ENCODE measurements at regions not wholly inside any gene's neighbourhood (a gene's known extent, or its start where the extent isn't known, plus 50 kb on each side); places are given as distances from the start of the nearest gene placed in this dataset.

- DNase-seq, result no peak
- H3K27ac Mint-ChIP-seq, result no peak overlapping the region
- intact Hi-C loops (cut with micrococcal nuclease), result no loop called here
- no peaks in the 10 kb centered on the region for H3K4me1 Mint-ChIP-seq
- no peak for TF ChIP-seq CTCF (IDR thresholded peaks at IDR 0.05)
- no peak for ATAC-seq (ENCODE audit: low read depth)
- no peaks in the 10 kb centered on the region for H3K9me3 Mint-ChIP-seq
- ChIA-PET POLR2A (no interaction called here), CTCF (no interaction called here)
- H3K27me3 Mint-ChIP-seq, result peaks cover 2% of the 10 kb centered on the region
- no peaks in the 10 kb centered on the region for H3K36me3 Mint-ChIP-seq (ENCODE audit: low read depth)
- H3K4me3 Mint-ChIP-seq, result no peak overlapping the region
These were observed 91.8 kb downstream of the HRH4 start for GRCh38 chr18:24552218-24552617.

GRCh38 chr18:24553571-24554285, 93.3 kb downstream of the HRH4 start:
- intact Hi-C loops (cut with micrococcal nuclease), result no loop called here
- ATAC-seq (ENCODE audit: low read depth) (no peak), DNase-seq (no peak)
- Mint-ChIP-seq H3K4me3 (no peak overlapping the region), H3K9me3 (no peaks in the 10 kb centered on the region), H3K27me3 (peaks cover 2% of the 10 kb centered on the region), H3K4me1 (no peaks in the 10 kb centered on the region), H3K36me3 (ENCODE audit: low read depth) (no peaks in the 10 kb centered on the region), H3K27ac (no peak overlapping the region)
- CTCF ChIA-PET, result no interaction called here
- TF ChIP-seq CTCF (IDR thresholded peaks at IDR 0.05), result no peak
- POLR2A ChIA-PET, result no interaction called here

- Mint-ChIP-seq H3K27ac (no peak overlapping the region), H3K36me3 (ENCODE audit: low read depth) (no peaks in the 10 kb centered on the region), H3K4me3 (no peak overlapping the region), H3K4me1 (no peaks in the 10 kb centered on the region), H3K27me3 (peaks cover 2% of the 10 kb centered on the region), H3K9me3 (no peaks in the 10 kb centered on the region)
- POLR2A ChIA-PET, result no interaction called here
- DNase-seq (no peak), ATAC-seq (ENCODE audit: low read depth) (no peak)
- CTCF ChIA-PET, result no interaction called here
- TF ChIP-seq CTCF (IDR thresholded peaks at IDR 0.05), result no peak
- intact Hi-C loops (cut with micrococcal nuclease), result no loop called here
These were observed 98.0 kb downstream of the HRH4 start for GRCh38 chr18:24558403-24558802.

GRCh38 chr18:24559526-24559925, 99.1 kb downstream of the HRH4 start:
- POLR2A ChIA-PET, result no interaction called here
- H3K9me3 Mint-ChIP-seq, result no peaks in the 10 kb centered on the region
- TF ChIP-seq CTCF (IDR thresholded peaks at IDR 0.05), result no peak
- H3K4me3 Mint-ChIP-seq, result no peak overlapping the region
- no peak for ATAC-seq (ENCODE audit: low read depth)
- peaks cover 2% of the 10 kb centered on the region for H3K27me3 Mint-ChIP-seq
- no peaks in the 10 kb centered on the region for H3K36me3 Mint-ChIP-seq (ENCODE audit: low read depth)
- DNase-seq, result no peak
- no peak overlapping the region for H3K27ac Mint-ChIP-seq
- intact Hi-C loops (cut with micrococcal nuclease), result no loop called here
- H3K4me1 Mint-ChIP-seq, result no peaks in the 10 kb centered on the region
- CTCF ChIA-PET, result no interaction called here

GRCh38 chr18:24560511-24560981, 100.1 kb downstream of the HRH4 start:
- peaks cover 2% of the 10 kb centered on the region for H3K27me3 Mint-ChIP-seq
- POLR2A ChIA-PET, result no interaction called here
- no peaks in the 10 kb centered on the region for H3K9me3 Mint-ChIP-seq
- no peak overlapping the region for H3K27ac Mint-ChIP-seq
- H3K4me3 Mint-ChIP-seq, result no peak overlapping the region
- CTCF ChIA-PET, result no interaction called here
- H3K4me1 Mint-ChIP-seq, result no peaks in the 10 kb centered on the region
- no peak for TF ChIP-seq CTCF (IDR thresholded peaks at IDR 0.05)
- no peaks in the 10 kb centered on the region for H3K36me3 Mint-ChIP-seq (ENCODE audit: low read depth)
- ATAC-seq (ENCODE audit: low read depth) (no peak), DNase-seq (no peak)
- intact Hi-C loops (cut with micrococcal nuclease), result no loop called here

All from activated B cell treated with CpG ODN at 0.5 μM for 24 hours (primary cell).